HG03571 (cell line): ENCODE measurements at regions not wholly inside any gene's neighbourhood (a gene's known extent, or its start where the extent isn't known, plus 50 kb on each side); places are given as distances from the start of the nearest gene placed in this dataset.

Experiments
- ATAC-seq: cut with Tn5 transposase; IDR thresholded peaks from one replicate; pipeline ENCODE4 v1.9.1; 2021; ENCODE audit not compliant: unreplicated experiment

GRCh38 chr21:16571594-16571993, 841.8 kb downstream of the USP25 start:
- ATAC-seq: no peak

GRCh38 chr21:16572032-16572431, 842.2 kb downstream of the USP25 start:
- no peak for ATAC-seq

GRCh38 chr21:16573578-16573977, 843.8 kb downstream of the USP25 start:
- ATAC-seq: no peak

GRCh38 chr21:16577975-16578374, 848.2 kb downstream of the USP25 start:
- ATAC-seq: no peak

- ATAC-seq: no peak
These were observed 849.1 kb downstream of the USP25 start for GRCh38 chr21:16578912-16579311.

- ATAC-seq: no peak
These were observed 849.8 kb downstream of the USP25 start for GRCh38 chr21:16579538-16579937.

- ATAC-seq: no peak
These were observed 850.9 kb downstream of the USP25 start for GRCh38 chr21:16580661-16581060.

- ATAC-seq: no peak
These were observed 853.8 kb downstream of the USP25 start for GRCh38 chr21:16583556-16583955.

- no peak for ATAC-seq
These were observed 855.0 kb downstream of the USP25 start for GRCh38 chr21:16584756-16585155.

GRCh38 chr21:16585896-16586295, 856.1 kb downstream of the USP25 start:
- no peak for ATAC-seq

- no peak for ATAC-seq
These were observed 857.4 kb downstream of the USP25 start for GRCh38 chr21:16587141-16587581.

GRCh38 chr21:16587681-16588375, 858.0 kb downstream of the USP25 start:
- ATAC-seq: no peak

- ATAC-seq: no peak
These were observed 858.7 kb downstream of the USP25 start for GRCh38 chr21:16588433-16588860.

- ATAC-seq: no peak
These were observed 859.5 kb downstream of the USP25 start for GRCh38 chr21:16589006-16589898.

- no peak for ATAC-seq
These were observed 860.4 kb downstream of the USP25 start for GRCh38 chr21:16590186-16590585.

- no peak for ATAC-seq
These were observed 861.0 kb downstream of the USP25 start for GRCh38 chr21:16590641-16591292.

GRCh38 chr21:16592381-16592780, 862.6 kb downstream of the USP25 start:
- ATAC-seq: no peak

- ATAC-seq: no peak
These were observed 864.4 kb downstream of the USP25 start for GRCh38 chr21:16594191-16594590.

- no peak for ATAC-seq
These were observed 866.6 kb downstream of the USP25 start for GRCh38 chr21:16596369-16596768.

- no peak for ATAC-seq
These were observed 868.0 kb downstream of the USP25 start for GRCh38 chr21:16597753-16598152.

GRCh38 chr21:16605597-16605996, 875.8 kb downstream of the USP25 start:
- ATAC-seq: no peak

GRCh38 chr21:16606271-16606670, 876.5 kb downstream of the USP25 start:
- ATAC-seq: no peak
